Spleen (tissue), 11 donors: ENCODE measurements at regions not wholly inside any gene's neighbourhood (a gene's known extent, or its start where the extent isn't known, plus 50 kb on each side); places are given as distances from the start of the nearest gene placed in this dataset.

Experiments used
- DNase-seq: peaks from one replicate; pipeline ENCODE4 v3.0.0-alpha.2; 2020
- H3K27ac ChIP-seq, 8 donors: fragments of 200-600 bp; sonication (generic) in 7 of 8; 1 replicate in 4 of 8; 2 replicates in 4 of 8; pipeline versions ENCODE4 v1.5.0 to v1.8.0; 2016 to 2021; ENCODE audit warnings: inconsistent platforms in 4 of 8, mild to moderate bottlenecking in 4 of 8, moderate library complexity in 1 of 8
- H3K27me3 ChIP-seq, 7 donors: fragments of 200-600 bp; sonication (generic) in 6 of 7; replicated peaks in 1 of 7; 1 replicate in 4 of 7; 2 replicates in 3 of 7; pipeline versions ENCODE4 v1.5.0 to v1.8.0; 2016 to 2021; ENCODE audit warnings: inconsistent platforms in 3 of 7, mild to moderate bottlenecking in 1 of 7
- H3K36me3 ChIP-seq, 6 donors: fragments of 200-600 bp; sonication (generic) in 5 of 6; 1 replicate in 4 of 6; 2 replicates in 2 of 6; pipeline versions ENCODE4 v1.5.0 to v1.8.0; 2016 to 2021; ENCODE audit warnings: inconsistent platforms in 2 of 6
- H3K4me1 ChIP-seq, 6 donors: fragments of 200-600 bp; sonication (generic) in 5 of 6; 1 replicate in 3 of 6; 2 replicates in 3 of 6; pipeline versions ENCODE4 v1.5.0 to v1.8.0; 2016 to 2021; ENCODE audit warnings: inconsistent platforms in 3 of 6
- H3K4me3 ChIP-seq, 8 donors: fragments of 200-600 bp; sonication (generic) in 7 of 8; 1 replicate in 4 of 8; 2 replicates in 4 of 8; pipeline versions ENCODE4 v1.5.0 to v1.8.0; 2016 to 2021; ENCODE audit warnings: inconsistent platforms in 4 of 8, mild to moderate bottlenecking in 4 of 8, moderate library complexity in 2 of 8
- H3K9me3 ChIP-seq, 8 donors: fragments of 200-600 bp; sonication (generic) in 7 of 8; 1 replicate in 4 of 8; 2 replicates in 4 of 8; pipeline versions ENCODE4 v1.5.0 to v1.8.0; 2016 to 2021; ENCODE audit warnings: inconsistent platforms in 4 of 8
- POLR2A ChIP-seq, 3 donors: fragments of 450-650 bp; IDR thresholded peaks; one replicate each; pipeline ENCODE4 v1.5.1; 2017; ENCODE audit warnings: antibody characterized with exemption in 3 of 3, mild to moderate bottlenecking in 1 of 3
- POLR2AphosphoS5 ChIP-seq, 3 donors: sonication (generic); formaldehyde crosslinking; IDR thresholded peaks; one replicate each; pipeline ENCODE4 v1.5.1; 2017; ENCODE audit warnings: antibody characterized with exemption in 3 of 3
- WGBS, 5 donors: extraction: QIAGEN DNeasy Blood & Tissue Kit in 3 of 5; methylation state at CpG; one replicate each; pipeline versions ENCODE4 v1.1.5 to v1.1.7; 2013 to 2018; 5-methylcytosine and 5-hydroxymethylcytosine counted together
- intact Hi-C: fragments of 100-400 bp; cut with DNase I; formaldehyde crosslinking; loops from one replicate; pipeline ENCODE4 v1.15.0; 2023; ENCODE audit warnings: low total_unique reads
- TF ChIP-seq, protein P1 (sequence below), 11 experiments: fragments of 200-600 bp in 7 of 11; fragments of 450-650 bp in 4 of 11; sonication (generic) in 4 of 11; IDR thresholded peaks in 8 of 11; conservative IDR thresholded peaks in 3 of 11; 1 replicate in 7 of 11; 2 replicates in 4 of 11; pipeline versions ENCODE4 v1.4.0 to v1.8.0; 2016 to 2021; ENCODE audit warnings: antibody characterized with exemption in 11 of 11, inconsistent platforms in 4 of 11, mild to moderate bottlenecking in 1 of 11
- donor health status: healthy with polysubstance abuse.
- donor health status: DM: no; HTN: no; CAD: no; lungs with moderate emphysema.
- donor health status: DM: no; HTN: no; CAD: no.
- donor health status: Bipolar disorder and iron deficiency.
- donor health status: healthy.
- donor health status: DM: no; HTN: no; CAD: no.
- donor health status: DM: yes; HTN: yes; CAD: no.

DNA sequence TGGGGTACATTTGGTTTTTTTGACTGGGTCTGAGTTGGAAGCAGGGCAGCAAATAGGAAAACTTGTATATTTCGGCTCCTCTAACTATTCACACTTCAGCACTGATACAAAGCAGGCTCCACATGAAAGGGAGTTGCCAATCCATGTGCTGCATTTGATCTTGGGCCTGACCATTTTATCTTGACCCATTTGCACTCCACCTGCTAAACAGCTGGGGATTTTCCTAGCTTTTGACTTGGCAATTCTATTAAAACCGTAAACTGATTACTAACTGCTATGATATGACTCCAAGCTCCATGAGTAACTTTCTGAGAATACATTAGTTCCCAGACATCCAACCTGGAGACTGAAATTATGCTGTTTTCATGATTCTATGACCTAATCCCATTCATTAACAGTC is 797.1 kb downstream of the BCL11B start:
- Histone ChIP-seq H3K4me3 (no peak overlapping the region), H3K9me3 (peaks cover 0 to 5% (median 0%) of the 10 kb centered on the region in 8 donors), H3K4me1 (no peaks in the 10 kb centered on the region), H3K27ac (no peak overlapping the region), H3K36me3 (no peaks in the 10 kb centered on the region), H3K27me3 (no peaks in the 10 kb centered on the region)
- WGBS, 5 donors, result 83 to 94% (median 91%) methylated on average over 2 of the region's 2 CpGs
- intact Hi-C loops, result no loop called here
- no peak for DNase-seq
- TF ChIP-seq POLR2AphosphoS5 (IDR thresholded peaks at IDR 0.05), result no peak
- TF ChIP-seq, protein P1, sequence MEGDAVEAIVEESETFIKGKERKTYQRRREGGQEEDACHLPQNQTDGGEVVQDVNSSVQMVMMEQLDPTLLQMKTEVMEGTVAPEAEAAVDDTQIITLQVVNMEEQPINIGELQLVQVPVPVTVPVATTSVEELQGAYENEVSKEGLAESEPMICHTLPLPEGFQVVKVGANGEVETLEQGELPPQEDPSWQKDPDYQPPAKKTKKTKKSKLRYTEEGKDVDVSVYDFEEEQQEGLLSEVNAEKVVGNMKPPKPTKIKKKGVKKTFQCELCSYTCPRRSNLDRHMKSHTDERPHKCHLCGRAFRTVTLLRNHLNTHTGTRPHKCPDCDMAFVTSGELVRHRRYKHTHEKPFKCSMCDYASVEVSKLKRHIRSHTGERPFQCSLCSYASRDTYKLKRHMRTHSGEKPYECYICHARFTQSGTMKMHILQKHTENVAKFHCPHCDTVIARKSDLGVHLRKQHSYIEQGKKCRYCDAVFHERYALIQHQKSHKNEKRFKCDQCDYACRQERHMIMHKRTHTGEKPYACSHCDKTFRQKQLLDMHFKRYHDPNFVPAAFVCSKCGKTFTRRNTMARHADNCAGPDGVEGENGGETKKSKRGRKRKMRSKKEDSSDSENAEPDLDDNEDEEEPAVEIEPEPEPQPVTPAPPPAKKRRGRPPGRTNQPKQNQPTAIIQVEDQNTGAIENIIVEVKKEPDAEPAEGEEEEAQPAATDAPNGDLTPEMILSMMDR (IDR thresholded peaks at IDR 0.05 in 8 of 11, conservative IDR thresholded peaks at IDR 0.05 in 3 of 11), result no peak
- TF ChIP-seq POLR2A (IDR thresholded peaks at IDR 0.05), result no peak

DNA sequence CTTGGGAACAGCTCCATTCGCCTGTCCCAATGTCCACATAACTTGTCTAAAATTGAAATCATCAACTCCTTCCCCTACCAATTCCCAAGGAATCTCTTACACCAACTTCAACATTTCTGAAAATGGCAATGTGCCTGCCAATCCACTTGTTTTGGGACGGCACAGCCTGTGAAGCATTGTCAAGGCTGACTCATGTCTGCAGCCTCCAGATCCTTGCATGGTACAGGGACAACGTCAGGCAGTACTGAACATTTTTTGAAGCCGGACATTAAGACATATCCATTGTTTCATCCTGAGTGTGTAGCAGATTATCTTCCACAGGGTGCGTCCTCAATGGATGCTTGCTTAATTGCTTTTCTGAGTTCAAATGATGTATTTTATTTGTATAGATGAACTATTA is 794.1 kb downstream of the BCL11B start:
- WGBS, 5 donors, result 83 to 90% (median 86%) methylated on average over 5 of the region's 5 CpGs
- intact Hi-C loops, result no loop called here
- peaks cover 0 to 8% (median 0%) of the 10 kb centered on the region in 8 donors for H3K9me3 ChIP-seq
- H3K4me3 ChIP-seq, result no peak overlapping the region
- DNase-seq, result no peak
- TF ChIP-seq POLR2AphosphoS5 (IDR thresholded peaks at IDR 0.05), result no peak
- no peak for TF ChIP-seq POLR2A (IDR thresholded peaks at IDR 0.05)
- TF ChIP-seq, protein P1 (IDR thresholded peaks at IDR 0.05 in 8 of 11, conservative IDR thresholded peaks at IDR 0.05 in 3 of 11), result no peak
- H3K36me3 ChIP-seq, result no peaks in the 10 kb centered on the region
- H3K27me3 ChIP-seq, result no peaks in the 10 kb centered on the region
- H3K4me1 ChIP-seq, result no peaks in the 10 kb centered on the region
- no peak overlapping the region for H3K27ac ChIP-seq

DNA sequence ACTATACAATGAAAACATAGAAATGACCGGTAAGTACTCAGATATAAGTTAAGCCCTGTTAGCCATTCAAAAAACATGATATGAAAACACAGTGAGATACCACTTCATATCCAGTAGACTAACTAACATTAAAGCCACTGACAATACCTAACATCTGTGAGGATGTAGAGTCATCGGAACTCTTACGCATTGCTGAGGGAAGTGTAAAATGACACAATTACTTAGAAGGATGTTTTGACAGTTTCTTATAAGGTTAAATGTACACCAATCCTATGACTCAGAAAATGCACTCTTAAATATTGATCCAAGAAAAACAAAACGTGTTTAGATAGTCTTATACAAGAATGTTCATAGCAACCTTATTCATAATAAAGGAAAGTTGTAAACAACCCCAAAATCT is 782.9 kb downstream of the BCL11B start:
- intact Hi-C loops, result no loop called here
- Histone ChIP-seq H3K4me3 (no peak overlapping the region), H3K9me3 (peaks cover 0 to 19% (median 8%) of the 10 kb centered on the region in 8 donors), H3K27ac (no peak overlapping the region), H3K36me3 (no peaks in the 10 kb centered on the region), H3K4me1 (no peaks in the 10 kb centered on the region), H3K27me3 (no peaks in the 10 kb centered on the region)
- WGBS, 5 donors, result 78 to 84% (median 80%) methylated on average over 4 of the region's 4 CpGs
- no peak for DNase-seq
- TF ChIP-seq, protein P1 (IDR thresholded peaks at IDR 0.05 in 8 of 11, conservative IDR thresholded peaks at IDR 0.05 in 3 of 11), result no peak
- TF ChIP-seq POLR2A (IDR thresholded peaks at IDR 0.05) (no peak), POLR2AphosphoS5 (IDR thresholded peaks at IDR 0.05) (no peak)

DNA sequence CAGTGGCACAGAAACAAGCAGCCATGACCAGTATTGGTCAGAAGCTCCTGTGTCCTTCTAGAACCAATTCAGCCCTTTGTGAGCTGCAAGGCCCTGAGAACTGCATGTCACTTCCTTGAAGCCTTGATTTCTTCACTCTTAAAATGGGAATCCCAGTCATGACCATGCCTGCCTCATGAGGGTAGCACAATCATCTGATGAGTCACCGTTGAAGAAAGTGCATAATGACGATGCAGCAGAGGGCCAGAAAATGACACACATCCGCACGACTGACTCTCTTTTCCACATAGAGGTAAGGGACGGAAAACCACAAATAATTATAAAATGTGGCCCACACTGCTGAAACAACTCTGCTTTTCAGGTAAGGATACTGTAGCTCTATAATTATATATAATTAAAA is 777.4 kb downstream of the BCL11B start:
- H3K36me3 ChIP-seq, result no peaks in the 10 kb centered on the region
- no peak for DNase-seq
- no peak overlapping the region for H3K4me3 ChIP-seq
- WGBS, 5 donors, result 87 to 93% (median 89%) methylated on average over 5 of the region's 5 CpGs
- TF ChIP-seq, protein P1 (IDR thresholded peaks at IDR 0.05 in 8 of 11, conservative IDR thresholded peaks at IDR 0.05 in 3 of 11), result no peak
- TF ChIP-seq POLR2A (IDR thresholded peaks at IDR 0.05), result no peak
- TF ChIP-seq POLR2AphosphoS5 (IDR thresholded peaks at IDR 0.05), result no peak
- H3K27ac ChIP-seq, result no peak overlapping the region
- H3K4me1 ChIP-seq, result no peaks in the 10 kb centered on the region
- H3K27me3 ChIP-seq, result no peaks in the 10 kb centered on the region
- no peaks in the 10 kb centered on the region for H3K9me3 ChIP-seq
- intact Hi-C loops, result no loop called here
